ENCODE measurements at regions not wholly inside any gene's neighbourhood (a gene's known extent, or its start where the extent isn't known, plus 50 kb on each side); places are given as distances from the start of the nearest gene placed in this dataset.
"Not testable (repeated sequence)": the region's sequence is repeated elsewhere in the genome, so short reads cannot be mapped to it uniquely, and the experiment has no call there.

DNA sequence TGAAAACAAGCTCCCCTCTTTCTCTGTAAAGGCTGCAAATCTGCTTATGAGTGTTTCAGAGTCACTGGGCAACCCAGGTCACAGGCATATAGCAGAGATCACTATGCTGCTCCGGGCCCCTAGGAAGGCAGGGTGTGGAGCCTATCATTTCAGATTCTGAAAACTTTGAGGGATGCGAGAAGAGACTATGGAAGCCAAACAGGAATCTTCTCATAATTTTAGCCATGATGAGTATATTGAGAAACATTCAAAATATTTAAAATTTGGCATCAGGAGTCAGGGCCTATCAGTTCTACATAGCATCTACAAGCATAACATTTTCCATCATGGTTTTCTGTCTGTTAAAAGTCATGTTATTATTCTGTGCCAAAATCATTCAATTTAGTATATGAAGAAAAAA, 61.7 kb upstream of the ATXN3L start:
- H3K27ac ChIP-seq, result no peak overlapping the region
- no peak for TF ChIP-seq ZFX (IDR thresholded peaks at IDR 0.05)
- TF ChIP-seq, protein P1, sequence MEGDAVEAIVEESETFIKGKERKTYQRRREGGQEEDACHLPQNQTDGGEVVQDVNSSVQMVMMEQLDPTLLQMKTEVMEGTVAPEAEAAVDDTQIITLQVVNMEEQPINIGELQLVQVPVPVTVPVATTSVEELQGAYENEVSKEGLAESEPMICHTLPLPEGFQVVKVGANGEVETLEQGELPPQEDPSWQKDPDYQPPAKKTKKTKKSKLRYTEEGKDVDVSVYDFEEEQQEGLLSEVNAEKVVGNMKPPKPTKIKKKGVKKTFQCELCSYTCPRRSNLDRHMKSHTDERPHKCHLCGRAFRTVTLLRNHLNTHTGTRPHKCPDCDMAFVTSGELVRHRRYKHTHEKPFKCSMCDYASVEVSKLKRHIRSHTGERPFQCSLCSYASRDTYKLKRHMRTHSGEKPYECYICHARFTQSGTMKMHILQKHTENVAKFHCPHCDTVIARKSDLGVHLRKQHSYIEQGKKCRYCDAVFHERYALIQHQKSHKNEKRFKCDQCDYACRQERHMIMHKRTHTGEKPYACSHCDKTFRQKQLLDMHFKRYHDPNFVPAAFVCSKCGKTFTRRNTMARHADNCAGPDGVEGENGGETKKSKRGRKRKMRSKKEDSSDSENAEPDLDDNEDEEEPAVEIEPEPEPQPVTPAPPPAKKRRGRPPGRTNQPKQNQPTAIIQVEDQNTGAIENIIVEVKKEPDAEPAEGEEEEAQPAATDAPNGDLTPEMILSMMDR (conservative IDR thresholded peaks at IDR 0.05), result no peak

DNA sequence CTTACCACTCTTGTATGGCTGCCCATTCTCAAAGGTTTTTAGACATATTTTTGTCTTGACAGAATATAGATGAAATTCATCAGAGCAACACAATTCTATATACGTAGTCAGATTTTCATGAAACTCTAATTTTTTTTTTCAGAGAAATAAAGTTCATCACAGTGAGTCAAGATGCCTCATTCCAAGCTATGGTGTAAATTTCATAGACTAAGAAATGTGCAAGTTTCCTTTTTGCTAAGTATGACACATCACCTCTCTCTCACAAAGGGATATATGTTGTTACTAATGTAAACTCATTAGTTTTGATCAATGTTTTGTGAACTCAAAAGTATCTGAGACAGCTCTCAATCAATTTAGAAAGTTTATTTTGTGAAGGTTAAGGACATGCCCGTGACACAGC, 60.4 kb upstream of the ATXN3L start:
- no peak for TF ChIP-seq ZFX (IDR thresholded peaks at IDR 0.05)
- TF ChIP-seq, protein P1 (conservative IDR thresholded peaks at IDR 0.05), result no peak

DNA sequence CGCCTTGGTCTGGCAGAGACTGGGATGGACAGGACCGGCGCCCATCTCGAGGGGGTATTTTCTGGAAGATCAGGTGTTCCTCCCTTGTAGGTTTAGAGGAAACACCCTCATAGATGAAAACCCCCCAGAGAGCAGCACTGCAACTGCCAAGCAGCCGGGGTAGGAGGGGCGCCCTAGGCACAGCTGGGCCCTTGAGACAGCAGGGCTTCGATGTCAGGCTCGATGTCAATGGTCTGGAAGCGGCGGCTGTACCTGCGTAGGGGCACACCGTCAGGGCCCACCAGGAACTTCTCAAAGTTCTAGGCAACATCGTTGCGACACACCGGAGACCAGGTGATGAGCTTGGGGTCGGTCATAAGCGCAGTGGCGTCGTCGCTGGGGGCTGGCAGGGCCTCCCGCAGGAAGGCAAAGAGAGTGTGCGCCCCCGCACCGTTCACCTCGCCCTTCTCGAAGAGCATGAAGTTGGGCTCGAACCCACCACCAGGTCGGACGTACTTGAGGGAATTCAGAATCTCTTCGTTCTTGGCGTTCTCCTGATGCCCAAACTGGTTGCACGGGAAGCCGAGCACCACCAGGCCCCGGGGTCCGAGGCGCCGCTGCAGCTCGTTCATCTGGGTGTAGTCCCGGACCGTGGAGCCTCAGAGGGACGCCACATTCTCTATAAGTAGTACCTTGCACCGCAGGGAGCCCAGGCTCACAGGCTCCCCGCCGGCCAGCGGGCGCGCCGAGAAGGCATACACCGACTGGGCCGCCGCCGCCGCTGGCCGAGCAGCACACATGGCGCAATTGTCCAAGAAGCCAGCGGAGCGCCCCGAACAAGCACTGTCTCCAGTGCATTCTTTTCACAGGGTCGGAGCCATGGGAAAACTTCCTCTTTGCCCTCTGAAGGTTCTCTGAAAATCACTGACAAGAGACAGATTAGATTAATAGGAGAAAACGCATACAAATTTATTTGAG, 59.0 kb upstream of the ATXN3L start:
- not testable (repeated sequence) for H3K27ac ChIP-seq

More for the DNA sequence above, 60.4 kb upstream of the ATXN3L start:
- H3K27ac ChIP-seq, result no peak overlapping the region

DNA sequence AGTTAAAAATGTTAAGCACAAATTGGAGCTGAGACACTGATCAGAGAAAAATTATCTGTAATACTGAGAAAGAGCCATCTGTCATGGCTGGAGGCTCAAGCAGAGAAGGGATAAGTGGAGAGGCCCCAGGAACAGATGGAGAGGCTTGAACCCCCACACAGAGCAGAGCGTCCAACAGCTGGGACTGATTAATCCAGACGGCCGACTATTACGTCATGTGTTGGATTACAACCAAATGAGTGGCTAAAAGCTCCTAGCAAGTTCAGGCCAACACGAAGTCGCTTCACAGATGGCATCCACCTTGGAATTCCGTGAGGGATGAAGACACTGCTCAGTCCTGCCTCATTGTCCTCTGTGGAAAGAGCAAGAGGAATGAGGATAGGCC, 57.7 kb upstream of the ATXN3L start:
- TF ChIP-seq, protein P1 (conservative IDR thresholded peaks at IDR 0.05), result no peak
- TF ChIP-seq ZFX (IDR thresholded peaks at IDR 0.05), result no peak
- H3K27ac ChIP-seq, result no peak overlapping the region

DNA sequence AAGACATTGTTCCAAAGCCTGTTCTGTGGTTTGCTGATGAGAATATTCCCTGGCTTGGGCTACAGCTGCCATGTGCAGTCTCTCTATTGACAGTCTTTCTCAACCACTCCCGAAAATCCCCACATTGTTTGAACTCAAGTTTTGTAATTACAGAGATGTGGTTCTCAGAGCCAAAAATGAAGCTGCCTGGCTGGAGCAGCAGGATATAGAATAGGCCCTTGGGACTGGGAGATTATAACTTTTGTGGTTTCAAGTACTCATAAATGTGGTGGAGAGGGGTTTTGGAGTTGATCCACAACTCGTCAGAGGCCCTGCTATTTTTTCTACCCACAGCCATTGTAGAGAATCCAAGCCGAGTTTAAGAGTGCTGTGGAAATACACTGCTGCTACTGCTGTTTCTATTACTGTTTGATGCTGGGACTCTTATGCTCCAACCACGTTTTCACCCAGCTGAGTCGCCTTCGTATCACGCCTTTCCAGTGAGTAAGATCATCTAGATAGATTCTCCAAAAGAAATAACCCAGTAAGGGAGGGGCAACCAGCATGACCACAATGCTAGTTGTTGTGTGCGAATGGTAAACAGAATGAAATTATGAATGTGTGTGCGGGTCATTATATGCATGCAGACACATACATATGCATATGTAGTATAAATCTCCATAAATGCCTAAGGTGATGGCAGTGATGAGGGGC, 57.1 kb upstream of the ATXN3L start:
- TF ChIP-seq, protein P1 (conservative IDR thresholded peaks at IDR 0.05), result no peak
- TF ChIP-seq ZFX (IDR thresholded peaks at IDR 0.05), result no peak
- no peak overlapping the region for H3K27ac ChIP-seq

DNA sequence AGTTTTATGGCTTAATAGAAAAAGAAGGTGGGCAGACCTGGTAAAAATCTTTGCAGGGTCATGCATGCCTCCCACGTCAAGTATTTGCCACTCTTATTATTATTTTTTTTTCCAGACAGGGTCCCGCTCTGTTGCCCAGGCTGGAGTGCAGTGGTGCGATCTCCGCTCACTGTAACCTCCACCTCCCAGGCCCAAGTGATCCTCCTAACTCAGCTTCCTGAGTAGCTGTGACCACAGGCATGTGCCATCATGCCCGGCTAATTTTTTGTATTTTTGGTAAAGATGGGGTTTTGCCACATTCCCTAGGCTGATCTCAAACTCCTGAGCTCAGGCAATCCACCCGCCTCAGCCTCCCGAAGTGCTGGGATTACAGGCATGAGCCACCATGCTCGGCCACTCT, 55.7 kb upstream of the ATXN3L start:
- H3K27ac ChIP-seq, result not testable (repeated sequence)

DNA sequence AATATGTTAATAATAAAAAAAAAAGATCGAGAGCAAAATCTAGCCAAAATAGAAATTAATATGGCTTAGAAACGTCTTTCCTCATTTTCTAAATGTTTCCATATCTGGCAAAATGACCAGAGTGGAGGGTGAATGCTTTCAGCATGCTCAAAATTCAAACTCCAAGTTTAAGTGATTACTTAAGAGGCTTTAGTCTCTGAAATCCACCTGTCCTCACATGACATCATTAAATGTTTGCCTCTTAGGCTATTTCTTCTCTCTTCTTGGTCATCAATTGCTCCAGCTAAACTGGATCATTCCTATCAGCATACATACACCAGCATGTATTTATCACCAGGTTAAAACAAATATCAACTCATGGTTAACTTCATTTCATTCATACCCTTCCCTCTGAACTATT, 54.5 kb upstream of the ATXN3L start:
- TF ChIP-seq, protein P1 (conservative IDR thresholded peaks at IDR 0.05), result no peak
- TF ChIP-seq ZFX (IDR thresholded peaks at IDR 0.05), result no peak
- H3K27ac ChIP-seq, result no peak overlapping the region

DNA sequence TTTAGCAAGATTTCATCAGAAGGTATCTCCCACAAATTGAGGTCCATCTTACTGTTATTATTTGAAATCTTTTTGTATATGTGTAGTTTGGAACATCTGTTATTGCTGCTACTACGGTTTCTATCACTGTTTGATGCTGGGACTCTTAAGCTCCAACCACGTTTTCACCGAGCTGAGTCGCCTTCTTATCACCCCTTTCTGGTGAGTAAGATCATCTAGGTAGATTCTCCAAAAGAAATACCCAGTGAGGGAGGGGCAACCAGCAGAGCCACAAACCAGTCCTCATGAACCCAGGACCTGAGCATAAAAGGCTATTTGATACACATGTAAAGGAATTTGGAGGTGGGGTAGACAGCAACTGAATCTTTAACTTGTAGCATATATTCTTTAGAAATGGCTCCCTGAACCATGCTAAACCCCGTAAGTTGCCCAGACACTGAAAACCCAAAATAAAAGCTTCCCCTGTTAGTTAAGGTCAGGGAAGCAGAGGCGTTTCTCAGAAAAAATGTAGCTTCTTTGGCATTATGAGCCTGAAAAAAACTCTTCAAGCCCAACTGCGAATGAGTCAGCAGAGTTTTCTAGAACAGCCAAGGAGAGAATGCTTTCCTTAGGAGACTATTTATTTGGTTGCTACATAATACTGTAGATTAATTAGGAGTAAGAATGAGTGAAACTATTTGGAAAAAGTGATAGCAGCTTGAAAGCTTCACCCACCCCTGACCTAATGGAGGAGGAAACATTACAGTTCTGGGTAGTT, 53.8 kb upstream of the ATXN3L start:
- H3K27ac ChIP-seq, result peak overlapping the region; percentile 40; the same call in 1 of the 2 replicates
- no peak for TF ChIP-seq ZFX (IDR thresholded peaks at IDR 0.05)
- TF ChIP-seq, protein P1 (conservative IDR thresholded peaks at IDR 0.05), result no peak
